SIG-M5 treated with dmso at 0.1 percent for 504 hours (cell line): ENCODE measurements at regions not wholly inside any gene's neighbourhood (a gene's known extent, or its start where the extent isn't known, plus 50 kb on each side); places are given as distances from the start of the nearest gene placed in this dataset.

Experiments
- DNase-seq: peaks from one replicate; lab custom pipeline; 2025; ENCODE audit not compliant: unreplicated experiment; lab: John Stamatoyannopoulos, UW

DNA sequence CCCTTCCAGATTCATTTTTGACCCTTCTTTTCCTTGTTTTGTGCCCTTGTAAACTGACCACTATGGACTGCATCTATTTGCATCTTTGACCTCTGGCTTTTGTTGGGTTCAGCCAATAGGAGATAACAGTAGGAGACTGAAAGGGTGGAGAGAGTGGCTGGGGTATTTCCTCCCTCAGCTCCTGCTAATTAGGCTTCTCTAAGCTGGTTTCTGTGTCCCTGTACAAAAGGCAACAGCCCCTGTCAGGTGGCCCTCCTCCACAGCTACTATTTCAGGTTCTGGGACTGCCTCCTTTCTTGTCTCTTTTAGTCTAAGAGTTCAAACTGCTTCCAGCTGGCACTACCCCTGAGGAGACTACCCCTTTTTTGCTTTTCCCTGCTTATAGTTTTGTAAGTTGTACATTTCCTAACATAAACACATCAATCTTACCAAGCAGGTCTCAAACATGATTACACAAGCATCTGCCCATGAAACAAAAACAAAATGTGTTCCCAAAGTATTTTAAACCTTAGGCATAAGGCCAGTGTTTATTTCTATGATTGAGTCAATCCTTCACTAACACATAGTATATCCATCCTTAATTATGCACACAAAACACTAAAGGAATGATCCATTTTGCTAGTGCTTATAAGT is 262.0 kb upstream of the TRPM3 start:
- no peak for DNase-seq

DNA sequence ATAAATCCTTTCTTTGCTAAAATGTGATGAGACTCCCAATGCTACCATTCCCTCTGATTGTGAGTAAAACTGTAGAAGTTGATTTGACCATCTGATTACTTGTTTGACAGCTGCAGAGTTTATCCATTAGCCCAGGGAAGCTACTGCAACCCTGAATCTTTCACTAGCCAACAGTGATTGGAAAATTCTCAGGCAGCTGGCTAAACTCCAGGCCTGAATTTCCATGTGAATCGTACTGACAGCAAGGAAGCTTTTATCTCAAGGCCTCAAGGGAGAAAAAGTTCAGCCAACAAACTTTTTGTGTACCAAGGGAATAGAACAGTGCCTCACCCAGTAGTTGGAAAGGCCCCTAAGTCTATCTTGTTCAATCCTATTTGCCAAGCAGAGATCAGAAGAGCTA is 246.7 kb upstream of the TRPM3 start:
- DNase-seq = no peak

DNA sequence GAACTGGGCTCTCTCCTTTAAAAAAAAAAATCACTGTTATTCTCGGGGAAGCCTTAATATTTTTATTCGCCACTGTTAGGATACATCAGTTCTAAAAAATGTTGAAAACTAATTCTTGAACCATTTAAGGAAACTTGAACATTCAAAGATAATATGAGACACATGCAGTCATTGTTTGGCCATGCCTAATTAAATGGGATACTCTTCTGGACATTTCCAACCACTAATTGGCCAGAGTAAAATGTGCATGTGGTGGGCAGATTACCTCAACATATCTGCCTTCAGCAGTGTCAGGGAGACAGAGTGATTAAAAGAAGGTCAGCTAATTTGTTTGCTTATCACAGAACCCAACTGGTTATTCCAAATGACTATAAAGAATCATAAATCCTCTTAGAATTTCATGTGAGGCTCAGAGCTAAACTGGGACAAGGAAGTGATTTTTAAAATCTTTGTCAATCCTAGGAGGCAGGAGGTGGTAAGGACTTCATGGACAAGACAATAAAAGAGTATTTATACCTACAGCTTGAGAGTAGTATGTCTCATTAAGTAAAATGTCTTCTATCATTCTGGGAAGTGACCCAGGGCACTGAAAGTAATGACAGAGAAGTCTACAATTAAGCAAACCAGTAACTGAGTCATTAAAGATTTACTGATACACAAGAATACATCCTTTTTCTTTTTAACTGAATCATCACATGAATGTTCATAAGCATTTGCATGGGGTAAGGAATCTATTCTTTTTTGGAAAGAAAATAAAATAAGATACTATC is 242.9 kb upstream of the TRPM3 start:
- no peak for DNase-seq

DNA sequence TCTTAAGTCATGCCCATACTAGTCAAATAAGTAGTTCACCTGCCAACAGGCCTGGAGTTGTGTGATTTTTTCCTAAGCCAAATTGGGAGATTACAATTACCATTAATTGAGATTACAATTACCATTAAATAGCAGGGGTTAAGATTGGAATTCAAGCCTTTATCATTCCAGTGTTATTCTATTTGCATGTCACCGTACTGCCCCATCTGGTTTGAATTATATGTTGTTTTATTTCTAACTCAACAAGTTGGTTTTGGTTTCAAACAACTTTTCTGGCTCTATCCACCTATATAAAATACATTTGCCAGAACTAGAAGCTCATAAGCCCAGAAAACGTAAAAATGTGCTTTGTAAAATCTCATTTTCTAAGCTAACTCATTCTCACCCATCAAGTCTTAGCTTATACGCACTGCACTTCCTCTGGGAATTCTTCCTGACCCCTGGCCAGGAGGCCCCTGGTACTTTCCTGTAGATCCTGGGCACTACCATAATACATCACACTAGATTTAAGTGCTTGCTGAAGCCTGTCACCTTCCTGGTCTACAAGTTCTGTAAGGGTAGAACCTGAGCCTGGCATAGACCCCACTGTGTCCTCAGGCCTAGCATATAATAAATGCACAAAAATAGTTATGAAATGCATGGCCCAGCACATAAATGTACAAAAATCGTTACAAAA is 242.0 kb upstream of the TRPM3 start:
- no peak for DNase-seq

DNA sequence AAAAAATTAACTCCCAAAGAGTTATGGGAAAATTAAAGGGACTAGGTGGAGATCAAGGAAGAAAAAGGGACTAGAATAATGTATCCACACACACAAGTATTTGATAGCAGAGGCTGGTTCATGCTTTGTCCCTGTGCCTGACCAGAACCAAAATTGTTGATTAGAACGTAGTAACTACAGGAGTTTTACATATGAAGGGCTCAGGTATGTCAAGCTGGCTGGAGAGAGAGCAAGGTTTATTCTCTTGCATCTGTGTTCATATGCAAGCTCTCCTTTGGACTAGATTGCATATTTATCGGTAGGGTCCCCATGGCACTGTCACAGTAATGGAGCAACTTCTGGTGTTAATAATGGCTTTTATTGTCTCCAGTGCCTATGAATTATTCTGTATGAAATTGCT is 239.9 kb upstream of the TRPM3 start:
- DNase-seq = no peak

DNA sequence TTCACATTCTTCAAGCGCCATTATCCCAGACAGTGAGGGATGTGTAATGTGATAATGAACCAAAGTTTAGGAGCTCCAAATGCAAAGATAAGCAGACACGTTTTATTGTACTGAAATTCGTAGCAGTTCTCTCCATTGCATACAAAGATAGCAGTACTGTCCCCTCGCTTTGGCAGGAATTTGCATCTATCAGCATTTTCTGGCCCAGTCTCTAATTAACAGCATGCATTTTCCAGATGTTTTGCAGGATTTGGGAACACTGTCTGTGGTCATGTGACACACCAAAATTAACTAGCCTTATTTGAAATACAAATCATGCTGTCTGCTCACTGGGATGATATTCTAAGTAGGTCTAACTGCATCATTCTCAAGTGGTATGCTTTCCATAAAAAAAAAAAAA is 235.9 kb upstream of the TRPM3 start:
- no peak for DNase-seq

DNA sequence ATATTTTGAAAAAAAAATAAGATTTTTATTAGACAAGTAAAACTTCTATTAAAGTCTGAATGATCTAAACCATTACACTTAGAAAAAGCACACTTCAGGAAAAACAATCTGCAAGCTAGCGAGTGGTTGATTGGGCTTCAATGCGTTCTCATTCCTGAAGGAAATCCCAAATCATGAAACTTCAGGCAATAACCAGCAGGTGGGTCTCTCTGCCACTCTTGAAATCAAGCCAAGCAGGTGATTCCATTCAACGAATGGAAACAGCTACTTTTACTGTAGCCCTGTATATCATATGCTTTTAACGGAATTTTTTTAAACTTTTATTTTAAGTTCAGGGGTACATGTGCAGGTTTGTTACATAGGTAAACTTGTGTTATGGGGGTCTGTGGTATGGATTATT is 234.5 kb upstream of the TRPM3 start:
- DNase-seq = no peak

DNA sequence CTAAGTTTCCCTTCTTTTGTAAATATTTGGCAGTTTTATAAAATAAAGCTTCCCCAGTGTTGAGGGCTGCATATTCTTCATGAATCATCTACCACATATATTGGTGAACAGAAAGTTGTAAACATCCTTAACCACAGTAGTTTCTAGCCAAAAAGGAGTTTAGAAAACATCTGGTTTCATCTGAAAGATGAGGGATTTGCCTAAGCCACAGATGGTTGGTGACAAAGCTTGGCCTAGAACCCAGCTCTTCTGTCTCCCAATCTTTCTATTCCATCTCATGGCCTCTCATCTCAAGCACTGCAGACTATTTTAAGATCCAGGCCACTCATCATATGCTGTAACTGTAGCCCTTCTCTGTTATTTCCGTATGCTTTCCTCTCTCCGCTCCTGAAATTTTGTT is 232.3 kb upstream of the TRPM3 start:
- DNase-seq = no peak

DNA sequence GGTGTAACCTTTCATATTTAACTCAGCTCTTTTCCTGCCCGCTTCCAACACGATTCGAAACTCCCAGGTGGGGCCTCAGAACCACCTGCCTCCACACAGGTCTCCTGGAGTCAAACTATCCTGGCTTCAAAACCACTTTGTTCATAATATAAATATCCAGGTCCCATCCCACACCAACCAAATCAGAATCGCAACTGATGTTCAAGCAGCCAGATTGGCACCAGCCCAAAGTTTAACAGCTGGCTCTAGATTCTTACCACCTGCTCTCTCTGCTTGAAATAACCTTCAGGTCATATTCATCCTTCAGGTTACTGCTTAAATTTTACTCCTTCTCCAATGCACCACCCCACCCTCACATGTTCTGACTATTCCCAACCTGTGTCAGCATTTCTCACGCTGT is 231.4 kb upstream of the TRPM3 start:
- DNase-seq = no peak

DNA sequence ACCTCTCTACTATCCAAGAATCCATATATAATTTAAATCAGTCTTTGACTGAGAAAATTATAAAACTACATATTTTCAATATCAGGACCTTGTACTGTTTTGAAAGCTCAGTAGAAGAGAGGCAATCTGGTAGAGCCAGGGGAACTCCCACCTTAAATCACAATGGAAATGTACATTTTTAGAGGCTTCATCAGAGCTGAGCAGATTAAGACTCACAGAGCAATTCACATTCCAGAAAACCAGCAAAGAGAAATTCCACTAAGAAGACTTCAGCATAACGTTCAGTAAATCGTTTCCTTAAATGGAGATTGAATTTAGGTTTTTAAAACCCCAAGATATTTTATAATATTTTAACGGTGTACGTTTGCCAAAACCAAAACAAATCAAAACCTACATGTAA is 227.8 kb upstream of the TRPM3 start:
- no peak for DNase-seq

DNA sequence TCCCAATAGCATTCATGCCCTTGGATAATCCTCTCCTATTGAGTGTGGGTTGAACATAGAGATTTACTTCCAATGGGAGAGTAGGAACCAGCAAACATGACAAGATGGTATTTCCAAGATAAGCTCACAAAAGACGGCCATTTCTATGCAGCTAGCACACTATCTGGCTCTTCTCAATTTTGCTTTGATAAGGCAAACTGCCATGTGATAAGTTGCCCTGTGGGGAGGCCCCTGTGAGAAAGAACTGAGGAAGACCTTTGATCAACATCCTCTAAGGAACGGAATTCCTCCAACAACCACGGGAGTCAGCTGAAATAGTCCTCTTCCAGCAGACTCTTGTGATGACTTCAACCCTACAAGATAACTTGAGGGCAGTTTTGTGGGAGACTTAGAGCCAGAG is 211.9 kb upstream of the TRPM3 start:
- no peak for DNase-seq

DNA sequence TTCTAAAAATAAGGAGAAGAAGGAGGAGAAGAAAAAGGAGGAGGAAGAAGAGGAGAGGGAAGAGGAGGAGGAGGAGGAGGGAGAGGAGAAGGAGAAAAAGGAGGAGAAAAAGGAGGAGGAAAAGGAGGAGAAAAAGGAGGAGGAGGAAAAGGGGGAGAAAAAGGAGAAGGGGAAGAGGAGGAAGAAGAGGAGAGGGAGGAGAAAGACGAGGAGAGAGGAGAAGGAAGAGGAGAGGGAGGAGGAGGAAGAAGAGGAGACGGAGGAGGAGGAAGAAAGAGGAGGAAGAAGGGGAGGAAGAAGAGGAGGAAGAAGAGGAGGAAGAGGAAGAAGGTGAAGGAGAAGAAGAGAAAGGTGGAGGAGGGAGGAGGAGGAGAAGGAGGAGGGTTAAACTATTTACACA is 210.2 kb upstream of the TRPM3 start:
- DNase-seq = no peak

DNA sequence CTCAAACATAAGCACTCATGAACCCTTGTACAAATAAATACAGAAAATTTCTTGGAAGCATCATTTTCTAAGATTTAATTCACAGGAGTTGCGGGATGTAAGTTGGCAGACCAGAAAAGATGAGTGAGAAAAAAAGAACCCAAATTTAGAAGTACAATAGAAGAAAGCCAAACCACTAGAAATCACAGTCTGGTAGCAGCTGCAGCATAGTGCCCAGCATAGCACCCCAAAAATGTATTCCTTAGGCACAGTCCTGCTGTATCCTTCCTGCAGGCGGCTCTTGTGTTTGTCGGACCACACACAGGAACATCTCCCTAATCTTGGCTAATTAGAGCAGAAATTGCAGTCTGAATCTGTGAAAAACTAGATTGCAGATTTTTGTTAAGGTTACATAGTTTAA is 208.5 kb upstream of the TRPM3 start:
- DNase-seq = no peak

DNA sequence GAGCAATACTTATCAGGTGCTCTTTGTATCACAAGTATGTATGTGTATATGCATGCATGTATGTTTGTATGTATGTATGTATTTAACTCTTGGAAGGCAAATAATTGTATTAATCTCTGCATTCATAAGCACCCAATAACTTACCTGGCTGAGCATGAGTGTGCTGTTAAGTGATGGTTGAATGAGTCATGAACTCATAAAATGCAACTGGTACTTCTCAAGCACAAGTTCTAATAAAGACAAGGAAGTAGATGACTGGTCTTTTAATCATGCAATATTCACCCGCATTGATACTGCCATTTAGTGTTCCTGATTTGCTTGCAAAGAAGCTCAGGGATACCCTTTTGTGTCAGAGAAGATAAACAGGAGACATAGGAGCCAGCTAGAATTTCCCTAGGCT is 204.9 kb upstream of the TRPM3 start:
- no peak for DNase-seq

DNA sequence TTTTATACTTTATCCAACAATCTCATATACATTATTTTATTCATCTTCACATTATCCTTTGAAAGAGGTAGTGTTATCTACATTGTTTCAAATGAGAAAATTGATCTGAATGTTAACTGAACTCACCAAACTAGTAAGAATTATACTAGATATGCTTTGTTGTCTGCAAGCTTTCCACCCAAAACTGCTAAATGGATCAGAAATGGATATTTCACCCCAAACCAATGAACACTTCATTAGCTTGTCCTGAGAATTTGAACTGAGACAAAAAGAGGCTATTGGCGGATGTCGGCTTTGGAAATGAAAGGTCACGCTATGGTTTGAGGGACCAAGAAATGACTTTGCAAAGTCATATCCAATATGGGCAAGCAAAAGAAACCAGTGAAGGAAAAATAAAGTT is 201.9 kb upstream of the TRPM3 start:
- DNase-seq = no peak

DNA sequence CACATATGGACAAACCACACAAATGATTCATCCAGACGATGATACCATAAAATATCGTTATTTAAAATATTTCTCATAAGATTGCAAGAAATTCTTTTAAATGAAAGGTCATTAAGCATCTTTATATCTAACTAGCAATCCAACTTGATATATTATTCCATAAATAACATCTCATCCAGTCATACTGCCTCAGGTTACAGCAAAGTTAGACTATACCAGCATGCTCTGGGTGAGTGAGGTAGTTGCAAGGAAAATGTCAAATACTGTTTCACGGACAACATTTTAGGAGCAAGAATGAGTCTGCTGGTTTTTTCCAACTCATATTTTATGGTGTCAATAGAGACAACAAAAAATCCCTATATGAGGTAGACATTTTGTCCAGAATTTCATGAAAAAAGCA is 200.9 kb upstream of the TRPM3 start:
- no peak for DNase-seq

DNA sequence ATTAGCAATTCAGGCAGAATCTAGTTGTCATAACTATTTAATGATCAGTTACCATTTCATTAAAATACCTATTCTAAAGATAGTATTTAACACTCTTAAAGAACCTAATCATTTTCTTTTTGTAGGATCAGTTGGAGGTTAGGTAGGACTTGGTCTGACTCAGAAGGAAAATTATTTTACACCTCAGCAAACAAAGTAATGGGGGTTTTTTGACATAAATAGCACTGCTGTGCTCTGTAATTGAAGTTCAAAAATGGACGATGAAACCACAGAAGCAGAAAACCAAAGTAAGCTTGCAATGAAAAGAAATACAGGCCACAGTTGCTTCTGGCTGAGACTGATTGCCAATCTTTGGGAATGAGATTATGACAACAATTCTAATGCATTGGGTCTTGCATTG is 187.0 kb upstream of the TRPM3 start:
- DNase-seq = no peak

DNA sequence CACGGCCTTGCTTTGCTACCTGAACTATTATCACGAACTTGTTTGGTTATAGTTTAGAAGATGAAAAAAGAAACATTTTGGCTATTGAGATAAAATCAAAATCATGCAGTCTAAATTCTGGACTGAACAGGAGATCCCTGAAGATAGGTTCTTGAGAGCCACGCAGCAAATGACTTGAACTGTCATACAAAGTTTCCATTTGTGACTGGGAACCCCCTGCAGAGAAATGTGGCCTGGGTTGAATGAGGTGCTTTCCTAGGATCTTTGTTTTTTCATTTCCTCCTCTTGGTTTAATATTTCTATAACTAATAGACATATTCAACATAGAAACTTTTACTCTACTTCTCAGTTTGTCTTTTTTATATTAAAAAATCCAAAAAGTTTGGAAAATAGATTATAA is 184.7 kb upstream of the TRPM3 start:
- no peak for DNase-seq

DNA sequence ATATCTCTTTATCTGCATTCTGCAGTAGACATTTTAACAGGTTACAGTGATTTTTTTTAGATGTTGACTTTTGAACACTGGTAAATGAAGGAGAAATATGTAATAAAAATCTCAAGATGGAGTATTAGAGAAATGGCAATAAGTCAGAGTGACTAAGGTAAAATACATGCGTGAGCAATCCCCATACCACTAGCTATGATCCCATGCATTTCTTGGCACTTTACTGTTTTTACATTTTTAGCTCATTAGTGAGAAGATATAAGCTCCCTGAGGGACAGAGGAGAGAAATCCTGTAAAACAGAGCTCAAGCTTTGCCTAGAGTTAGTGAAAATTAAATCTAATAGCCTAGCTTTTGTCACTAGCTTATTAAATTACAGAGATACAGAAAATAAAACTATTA is 181.9 kb upstream of the TRPM3 start:
- no peak for DNase-seq

DNA sequence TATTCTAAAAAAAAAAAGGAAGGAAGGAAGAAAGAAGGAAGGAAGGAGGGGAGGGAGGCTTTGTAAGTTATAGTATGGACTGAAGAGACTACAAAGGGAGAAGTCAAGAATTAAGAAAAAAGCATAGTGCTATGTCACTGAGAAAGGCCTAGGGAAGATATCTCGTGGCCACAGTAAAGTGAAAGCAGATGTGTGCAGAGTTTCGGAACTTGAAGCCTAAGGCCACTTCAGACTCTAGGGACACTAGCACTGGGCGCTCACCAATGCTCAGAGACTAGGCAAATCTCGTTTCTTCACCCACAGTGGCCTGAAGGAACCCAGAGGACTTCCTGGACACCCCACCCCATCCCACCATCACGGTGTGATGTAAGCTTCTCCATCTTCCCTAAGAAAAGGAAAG is 181.4 kb upstream of the TRPM3 start:
- no peak for DNase-seq

DNA sequence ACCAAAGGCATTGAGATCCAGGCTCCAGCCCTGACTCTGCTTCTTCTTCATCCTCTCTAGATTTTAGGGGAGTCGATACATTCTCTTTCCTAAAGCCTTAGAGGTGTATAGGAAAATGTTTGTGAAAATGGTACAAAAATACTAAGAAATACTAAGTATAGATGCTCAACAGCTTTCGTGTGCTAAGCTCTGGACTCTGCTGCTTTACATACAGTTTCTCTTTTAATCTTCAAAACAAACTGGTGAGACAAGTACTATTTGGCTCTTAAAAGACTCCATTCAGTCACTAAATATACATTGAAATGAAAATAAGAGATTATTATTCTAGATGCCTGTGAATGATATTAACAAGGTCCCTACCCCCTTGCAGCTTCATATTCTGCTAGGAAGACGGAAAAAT is 174.5 kb upstream of the TRPM3 start:
- DNase-seq = no peak

DNA sequence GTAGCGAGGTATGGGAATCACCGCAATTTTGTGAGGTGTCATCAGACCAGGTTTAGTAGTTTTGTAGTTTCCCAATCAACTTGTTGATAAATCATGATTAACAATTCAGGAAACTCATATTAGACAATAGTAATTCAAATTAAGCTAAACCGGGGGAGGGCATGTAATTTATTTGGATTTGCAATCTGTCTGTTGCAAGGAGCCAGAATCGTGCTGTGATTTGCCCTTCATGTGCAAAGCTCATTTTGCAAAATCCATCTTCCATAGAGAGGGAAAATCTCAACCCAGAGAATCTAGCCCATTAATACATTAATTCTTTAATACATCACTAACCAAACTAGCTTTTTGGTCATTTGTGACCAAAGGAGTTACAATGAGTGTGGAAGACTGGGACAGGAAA is 164.7 kb upstream of the TRPM3 start:
- no peak for DNase-seq
